Stimulated activated CD4-positive, alpha-beta T cell treated with anti-CD3 and anti-CD28 coated beads, TNF-alpha, amount 100 ng/mL, for 24 hours (primary cell): ENCODE measurements at regions not wholly inside any gene's neighbourhood (a gene's known extent, or its start where the extent isn't known, plus 50 kb on each side); places are given as distances from the start of the nearest gene placed in this dataset.
"Not testable (repeated sequence)": the region's sequence is repeated elsewhere in the genome, so short reads cannot be mapped to it uniquely, and the experiment has no call there.

ENCODE experiments used
- DNase-seq, 3 experiments: peaks; one replicate each; pipeline ENCODE4 v3.0.0-alpha.2; 2020; ENCODE audit warnings: low read depth in 3 of 3

DNA sequence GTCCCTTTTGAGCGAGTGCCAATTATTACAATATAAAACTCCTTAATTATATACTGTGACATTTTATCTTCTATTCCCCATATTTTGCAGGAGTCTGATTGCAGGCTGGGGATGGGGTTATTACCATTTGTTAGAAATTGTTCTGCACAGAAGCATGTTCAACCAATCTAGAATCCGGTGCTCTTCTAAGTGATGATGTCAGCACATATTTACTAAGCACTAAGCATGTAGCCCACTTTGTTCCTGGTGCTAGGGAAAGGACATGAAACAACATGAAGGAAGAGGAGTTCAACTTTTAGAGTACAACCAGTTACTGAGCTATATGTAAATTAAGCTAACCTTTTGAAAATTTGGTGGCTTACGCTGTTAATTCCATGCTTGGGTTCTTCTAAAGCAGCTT lies 52.8 kb upstream of the IL1RAPL2 start:
- no peak for DNase-seq

GRCh38 chrX:104510801-104511200 lies 55.2 kb upstream of the IL1RAPL2 start:
- no peak for DNase-seq

DNA sequence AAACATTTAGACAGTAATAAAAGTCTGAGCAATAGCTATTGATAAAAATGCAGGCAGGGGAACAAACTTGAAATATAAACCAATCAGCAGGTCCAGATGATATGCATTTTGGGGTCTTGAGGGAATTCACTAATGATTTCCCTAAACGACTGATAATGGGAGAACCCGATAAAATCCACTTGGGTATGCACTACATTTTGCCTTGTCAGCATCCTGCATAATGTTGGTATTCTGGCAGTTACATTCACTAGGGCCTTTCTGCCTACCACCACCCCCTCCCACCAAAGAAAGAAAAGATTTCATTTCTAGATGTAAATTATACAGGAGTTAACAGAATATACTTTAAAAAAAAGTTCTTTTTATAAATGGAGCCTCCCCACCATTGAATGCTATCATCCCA lies 63.5 kb upstream of the IL1RAPL2 start:
- no peak for DNase-seq

GRCh38 chrX:104488811-104489210 lies 77.2 kb upstream of the IL1RAPL2 start:
- no peak for DNase-seq

DNA sequence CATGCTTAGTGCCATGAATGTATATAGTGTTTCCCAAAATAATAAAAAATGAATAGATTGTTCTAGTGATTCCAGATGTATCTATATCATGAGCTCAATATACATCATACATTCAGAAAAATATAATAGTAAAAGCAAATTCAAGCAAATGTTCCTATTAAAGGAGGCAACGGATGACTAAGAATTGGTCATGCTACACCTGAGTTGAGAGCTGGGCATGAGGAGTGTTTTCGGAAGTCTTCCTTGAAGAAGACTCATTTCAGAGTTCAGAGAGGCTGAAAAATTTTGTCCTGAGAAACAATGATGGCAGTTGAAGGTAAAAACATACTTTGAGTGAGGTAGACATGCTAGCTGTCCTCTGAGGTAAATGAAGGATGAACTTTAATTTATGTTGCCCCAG lies 79.3 kb upstream of the IL1RAPL2 start:
- DNase-seq: no peak

DNA sequence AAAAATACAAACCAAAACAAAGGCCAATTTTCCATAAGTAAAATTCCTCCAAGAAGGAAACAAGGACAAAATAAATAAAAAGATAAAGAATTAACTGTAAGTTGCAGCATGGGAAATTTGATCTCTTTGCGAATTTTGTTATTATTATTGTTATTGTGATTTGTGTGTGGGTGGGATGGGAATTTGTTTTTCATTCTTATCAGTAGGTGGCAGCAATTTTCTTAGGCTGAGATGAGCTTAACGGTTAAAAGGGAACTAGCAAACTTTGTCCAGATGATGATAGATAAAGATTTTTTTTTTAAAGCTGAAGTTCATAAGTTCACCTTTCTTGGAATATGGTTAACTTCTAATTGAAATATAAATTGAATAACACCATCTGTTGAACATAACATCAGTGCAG lies 83.2 kb upstream of the IL1RAPL2 start:
- DNase-seq: no peak

DNA sequence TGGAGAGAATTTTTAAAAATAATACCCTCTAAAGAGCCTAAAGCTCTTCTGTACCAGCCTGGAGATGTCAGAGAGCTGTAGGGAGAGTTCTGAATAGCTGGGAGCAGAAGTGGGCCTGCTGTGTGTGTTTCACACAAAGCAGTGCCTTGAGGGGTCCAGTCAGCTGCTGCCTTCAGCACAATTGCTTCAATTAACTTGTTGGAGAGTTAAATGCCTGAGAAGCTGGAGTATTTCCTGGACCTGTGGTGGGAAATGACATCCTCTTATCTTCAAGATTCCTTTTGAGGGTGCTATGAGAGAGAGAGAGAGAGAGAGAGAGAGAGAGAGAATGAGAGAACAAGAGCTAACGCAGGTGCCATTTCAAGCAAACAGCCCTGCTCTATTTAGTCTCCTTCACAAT lies 96.2 kb upstream of the IL1RAPL2 start:
- no peak for DNase-seq

GRCh38 chrX:104459796-104460195 lies 106.2 kb upstream of the IL1RAPL2 start:
- no peak for DNase-seq

GRCh38 chrX:104457130-104457529 lies 108.9 kb upstream of the IL1RAPL2 start:
- DNase-seq: not testable (repeated sequence)

DNA sequence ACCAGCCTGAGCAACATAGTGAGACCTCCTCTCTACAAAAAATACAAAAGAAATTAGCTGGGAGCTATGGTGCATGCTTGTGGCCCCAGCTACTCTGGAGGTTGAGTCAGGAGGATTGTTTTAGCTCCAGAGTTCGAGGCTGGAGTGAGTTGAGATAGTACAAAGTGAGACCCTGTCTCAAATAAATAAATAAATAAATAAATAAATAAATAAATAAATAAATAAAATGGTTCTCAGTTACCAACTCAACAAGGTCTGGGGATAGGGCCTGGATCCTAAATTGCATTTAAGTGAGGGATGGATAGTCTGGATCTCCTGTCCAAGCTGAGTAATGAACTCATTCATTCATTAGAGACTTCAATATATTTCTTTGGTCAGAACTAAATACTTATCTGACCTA lies 115.7 kb upstream of the IL1RAPL2 start:
- DNase-seq: no peak

DNA sequence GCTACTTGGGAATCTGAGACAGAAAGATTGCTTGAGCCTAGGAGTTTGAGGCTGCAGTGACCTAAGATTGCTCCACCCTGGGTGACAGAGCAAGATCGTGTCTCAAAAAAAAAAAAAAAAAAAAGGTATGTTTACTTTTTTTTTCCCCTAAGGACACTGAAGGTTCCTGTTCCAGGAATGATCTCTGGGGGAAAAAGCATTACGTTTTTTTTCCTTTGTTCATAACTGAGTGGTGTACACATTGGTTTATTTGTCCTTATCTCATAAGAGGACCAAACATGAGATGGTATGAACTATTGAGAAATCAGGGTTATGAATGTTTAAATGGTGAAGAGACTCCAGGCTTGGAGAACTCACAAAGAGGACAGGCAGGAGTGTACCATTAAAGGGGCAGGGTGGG lies 120.4 kb upstream of the IL1RAPL2 start:
- DNase-seq: no peak

DNA sequence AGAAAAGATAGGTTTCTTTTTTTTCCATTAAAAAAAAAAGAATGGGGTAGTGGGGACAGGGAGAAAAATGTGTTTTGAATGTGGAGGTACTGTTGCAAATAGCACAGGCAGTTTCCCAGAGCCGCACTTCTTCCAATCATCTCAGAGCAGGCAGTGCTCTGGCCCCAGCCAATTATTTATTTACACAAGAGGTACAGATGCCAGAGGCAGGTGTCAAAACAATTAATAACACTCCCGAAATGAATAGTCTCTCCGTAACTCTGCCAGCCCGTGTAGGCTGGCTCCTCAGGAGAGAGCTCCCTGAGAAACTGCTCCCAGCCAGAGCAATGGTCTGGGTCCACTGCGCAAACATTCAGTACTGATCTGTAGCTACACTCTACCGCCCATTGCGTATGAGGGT lies 130.8 kb upstream of the IL1RAPL2 start:
- no peak for DNase-seq

DNA sequence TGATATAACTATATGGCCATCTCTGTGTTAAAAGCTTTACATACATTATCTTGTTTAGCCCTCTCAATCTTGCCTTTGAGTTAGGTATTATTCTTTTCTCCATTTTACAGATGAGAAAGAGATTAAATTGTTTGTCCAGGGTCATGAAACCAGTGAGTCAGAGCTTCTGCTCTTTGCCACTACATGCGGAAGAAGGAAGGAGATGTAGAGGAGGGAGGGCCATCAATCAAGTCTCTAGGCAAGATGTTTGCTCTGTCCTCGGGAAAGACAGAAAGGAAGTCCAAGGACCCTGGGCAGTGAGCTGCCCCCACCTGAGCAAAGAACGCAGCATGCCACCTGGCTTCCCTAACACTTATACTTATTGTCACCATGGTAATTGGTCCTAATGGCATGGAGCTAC lies 133.7 kb upstream of the IL1RAPL2 start:
- DNase-seq: no peak

DNA sequence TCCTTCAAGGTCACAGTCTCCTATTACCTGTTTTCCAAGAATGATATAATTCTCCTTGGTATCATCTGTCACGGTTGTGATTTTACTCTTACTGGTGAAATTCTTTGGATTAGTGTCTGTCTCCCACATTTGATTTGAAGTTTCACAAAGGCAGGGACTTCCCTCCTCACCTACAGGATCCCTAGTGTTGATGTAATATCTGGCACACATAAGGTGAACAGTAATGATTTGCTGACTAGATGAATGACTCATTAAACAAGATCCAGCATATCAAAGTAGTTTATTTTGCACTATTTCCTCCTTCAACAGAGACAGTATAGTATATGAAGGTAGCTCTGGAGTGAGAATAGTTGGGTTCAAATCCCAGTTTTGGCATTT lies 135.3 kb upstream of the IL1RAPL2 start:
- DNase-seq: no peak

GRCh38 chrX:104430072-104430741 lies 135.8 kb upstream of the IL1RAPL2 start:
- DNase-seq: no peak

DNA sequence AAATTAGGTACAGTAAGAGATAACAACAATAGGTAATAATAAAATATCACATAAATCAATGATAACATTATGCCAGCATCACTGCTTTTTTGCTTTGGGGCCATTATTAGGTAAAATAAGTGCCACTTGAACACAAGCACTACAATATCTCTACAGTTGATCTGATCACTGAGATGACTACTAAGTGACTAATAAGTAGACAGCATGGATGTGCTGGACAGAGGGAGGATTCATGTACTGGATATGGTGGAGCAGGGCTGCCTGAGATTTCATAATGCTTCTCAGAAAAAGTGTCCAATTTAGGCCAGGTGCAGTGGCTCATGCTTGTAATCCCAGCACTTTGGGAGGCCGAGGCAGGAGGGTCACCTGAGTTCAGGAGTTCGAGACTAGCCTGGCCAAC lies 137.8 kb upstream of the IL1RAPL2 start:
- DNase-seq: no peak

- no peak for DNase-seq
These were observed 138.3 kb upstream of the IL1RAPL2 start for GRCh38 chrX:104427693-104428092.

- DNase-seq: no peak
These were observed 138.9 kb upstream of the IL1RAPL2 start for GRCh38 chrX:104427073-104427472.

GRCh38 chrX:104420907-104421306 lies 145.1 kb upstream of the IL1RAPL2 start:
- DNase-seq: no peak

DNA sequence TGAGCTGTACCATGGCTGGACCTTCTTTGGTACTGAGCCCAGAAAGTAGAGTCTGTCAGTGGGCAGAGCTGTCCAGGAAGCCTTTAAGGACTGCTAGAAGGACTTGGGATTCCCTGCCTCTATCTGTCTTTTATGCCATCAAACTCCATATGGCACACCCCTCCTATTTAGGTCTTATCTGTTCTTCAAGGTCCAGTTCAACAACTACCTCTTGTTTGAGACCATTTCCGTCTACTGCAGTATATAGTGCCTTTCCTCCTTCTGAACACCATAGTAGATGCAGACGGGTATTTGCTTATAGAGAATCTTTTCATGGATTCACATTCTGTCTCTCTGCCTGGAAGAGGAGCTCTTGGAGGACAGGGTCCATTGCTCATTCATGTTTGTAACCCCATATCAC lies 146.1 kb upstream of the IL1RAPL2 start:
- DNase-seq: no peak

GRCh38 chrX:104419211-104419610 lies 146.8 kb upstream of the IL1RAPL2 start:
- no peak for DNase-seq

DNA sequence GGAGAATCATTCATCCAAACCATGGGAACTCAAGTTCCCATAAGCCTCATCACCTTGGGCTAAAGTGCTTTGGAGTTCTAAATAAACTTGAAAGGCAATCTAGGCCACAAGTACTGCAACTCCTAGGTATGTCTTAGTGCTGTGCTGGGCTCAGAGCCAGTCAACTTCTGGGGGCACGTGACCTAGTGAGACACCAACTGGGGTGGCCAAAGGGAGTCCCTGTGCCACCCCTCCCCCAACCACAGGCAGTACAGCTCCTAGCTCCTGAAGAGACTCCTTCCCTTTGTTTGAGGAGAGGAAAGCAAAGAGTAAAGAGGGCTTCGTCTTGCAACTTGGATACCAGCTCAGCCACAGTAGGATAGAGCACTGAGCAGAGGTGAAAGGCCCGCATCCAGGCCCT lies 154.2 kb upstream of the IL1RAPL2 start:
- no peak for DNase-seq

- no peak for DNase-seq
These were observed 145.7 kb upstream of the ESX1 start for GRCh38 chrX:104400387-104400786.

DNA sequence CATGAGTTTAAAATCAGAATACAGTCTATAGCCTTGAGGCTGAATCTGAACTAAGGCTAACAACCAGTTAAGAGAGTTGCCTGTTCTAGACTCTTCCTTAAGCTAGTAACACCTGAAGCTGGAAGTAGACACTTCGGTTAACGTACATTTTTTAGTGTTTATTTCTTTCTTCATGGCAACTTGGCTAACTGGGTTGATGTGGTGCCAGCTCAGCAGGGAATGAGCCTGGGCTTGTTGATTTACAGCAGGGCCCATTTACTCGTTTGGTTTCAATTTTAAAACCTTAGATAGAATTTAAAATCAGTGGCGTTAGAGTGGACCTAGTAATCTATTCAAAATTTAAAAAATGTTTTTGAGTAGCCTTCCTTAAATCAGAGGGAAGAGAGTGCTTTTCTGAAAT lies 137.6 kb upstream of the ESX1 start:
- no peak for DNase-seq
